ENCODE measurements at regions not wholly inside any gene's neighbourhood (a gene's known extent, or its start where the extent isn't known, plus 50 kb on each side); places are given as distances from the start of the nearest gene placed in this dataset.

DNA sequence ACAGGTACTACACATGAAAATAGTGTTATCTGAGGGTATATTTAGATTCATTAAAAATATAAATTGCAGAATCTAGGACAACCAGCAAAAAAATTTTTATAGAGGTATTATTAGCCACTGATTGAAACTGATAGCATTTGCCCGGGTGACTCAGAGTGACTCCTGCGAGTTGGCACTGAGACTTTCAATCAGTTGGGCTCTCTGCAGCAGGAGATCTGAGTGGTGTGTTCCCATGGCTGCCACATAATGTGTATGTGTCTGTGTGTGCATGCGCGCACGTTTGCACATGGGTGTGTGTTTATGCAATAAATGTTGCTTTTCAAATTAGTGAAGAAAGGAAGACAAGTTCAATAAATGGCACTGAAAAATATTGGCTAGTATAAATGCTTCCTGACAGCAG is 100.1 kb upstream of the MRPS30 start:
- DNase-seq (no peak), FAIRE-seq (no peak)
- Histone ChIP-seq H3K27ac (ENCODE audit: low read depth in 1 of 3, low read length in 2 of 3) (no peak overlapping the region), H3K4me3 (ENCODE audit: low read depth in 1 of 3, low read length in 3 of 3) (no peak overlapping the region), H3K9me3 (ENCODE audit: control insufficient read depth in 2 of 2, insufficient read depth in 1 of 2, low read depth in 1 of 2, low read length in 1 of 2) (no peaks in the 10 kb centered on the region), H3K4me1 (ENCODE audit: control insufficient read depth in 3 of 3, insufficient read depth in 2 of 3, low read depth in 1 of 3, low read length in 2 of 3) (no peaks in the 10 kb centered on the region), H3K36me3 (ENCODE audit: control insufficient read depth in 3 of 3, insufficient read depth in 2 of 3, low read depth in 1 of 3, low read length in 3 of 3) (no peaks in the 10 kb centered on the region), H3K27me3 (ENCODE audit: control insufficient read depth in 3 of 3, insufficient read depth in 3 of 3, low read length in 3 of 3) (no peaks in the 10 kb centered on the region)
- WGBS, 3 donors, result 81 to 87% (median 82%) methylated on average over 5 of the region's 5 CpGs

DNA sequence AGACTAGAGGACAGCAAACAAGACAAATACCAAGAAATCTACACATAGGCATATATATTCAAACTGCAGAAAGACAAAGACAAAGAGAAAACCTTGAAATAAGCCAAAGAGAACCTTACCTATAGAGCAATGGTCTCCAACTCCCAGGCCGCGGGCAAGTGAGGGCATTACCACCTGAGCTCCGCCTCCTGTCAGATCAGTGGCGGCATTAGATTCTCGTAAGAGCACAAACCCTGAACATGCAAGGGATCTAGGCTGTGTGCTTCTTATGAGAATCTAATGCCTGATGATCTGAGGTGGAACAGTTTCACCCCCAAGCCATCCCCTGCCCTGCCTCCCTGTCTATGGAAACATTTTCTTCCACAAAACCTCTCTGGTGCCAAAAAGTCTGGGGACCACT is 101.0 kb upstream of the MRPS30 start:
- no peak overlapping the region for H3K4me3 ChIP-seq (ENCODE audit: low read depth in 1 of 3, low read length in 3 of 3)
- no peaks in the 10 kb centered on the region for H3K36me3 ChIP-seq (ENCODE audit: control insufficient read depth in 3 of 3, insufficient read depth in 2 of 3, low read depth in 1 of 3, low read length in 3 of 3)
- no peaks in the 10 kb centered on the region for H3K4me1 ChIP-seq (ENCODE audit: control insufficient read depth in 3 of 3, insufficient read depth in 2 of 3, low read depth in 1 of 3, low read length in 2 of 3)
- 91 to 96% (median 93%) methylated on average over 5 of the region's 5 CpGs for WGBS, 3 donors
- FAIRE-seq, result no peak
- DNase-seq, result no peak
- no peaks in the 10 kb centered on the region for H3K9me3 ChIP-seq (ENCODE audit: control insufficient read depth in 2 of 2, insufficient read depth in 1 of 2, low read depth in 1 of 2, low read length in 1 of 2)
- no peaks in the 10 kb centered on the region for H3K27me3 ChIP-seq (ENCODE audit: control insufficient read depth in 3 of 3, insufficient read depth in 3 of 3, low read length in 3 of 3)
- no peak overlapping the region for H3K27ac ChIP-seq (ENCODE audit: low read depth in 1 of 3, low read length in 2 of 3)

DNA sequence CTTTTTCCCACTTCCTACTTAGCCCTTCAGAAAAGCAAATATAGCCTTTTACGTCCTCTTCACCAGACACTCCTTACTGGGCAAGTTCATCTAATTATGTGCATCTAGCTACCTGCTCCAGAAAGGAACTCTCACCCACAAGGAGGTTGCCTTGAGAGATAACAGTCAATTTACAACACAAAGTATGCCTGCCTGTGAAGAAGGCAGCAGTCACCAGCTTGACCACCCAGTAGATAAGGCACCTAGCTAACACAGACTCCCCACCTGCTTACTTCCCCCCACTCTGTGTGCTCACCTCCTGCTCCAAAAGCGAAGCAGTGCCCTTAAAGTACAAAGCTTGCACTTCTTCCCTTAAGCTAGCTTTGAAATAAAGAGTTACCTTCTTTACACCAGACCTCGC is 111.7 kb upstream of the MRPS30 start:
- 50 to 56% (median 55%) methylated on average over 3 of the region's 3 CpGs for WGBS, 3 donors
- Histone ChIP-seq H3K4me3 (ENCODE audit: low read depth in 1 of 3, low read length in 3 of 3) (no peak overlapping the region), H3K4me1 (ENCODE audit: control insufficient read depth in 3 of 3, insufficient read depth in 2 of 3, low read depth in 1 of 3, low read length in 2 of 3) (no peaks in the 10 kb centered on the region), H3K27ac (ENCODE audit: low read depth in 1 of 3, low read length in 2 of 3) (no peak overlapping the region), H3K9me3 (ENCODE audit: control insufficient read depth in 2 of 2, insufficient read depth in 1 of 2, low read depth in 1 of 2, low read length in 1 of 2) (no peaks in the 10 kb centered on the region), H3K36me3 (ENCODE audit: control insufficient read depth in 3 of 3, insufficient read depth in 2 of 3, low read depth in 1 of 3, low read length in 3 of 3) (no peaks in the 10 kb centered on the region), H3K27me3 (ENCODE audit: control insufficient read depth in 3 of 3, insufficient read depth in 3 of 3, low read length in 3 of 3) (no peaks in the 10 kb centered on the region)
- FAIRE-seq (no peak), DNase-seq (no peak)

DNA sequence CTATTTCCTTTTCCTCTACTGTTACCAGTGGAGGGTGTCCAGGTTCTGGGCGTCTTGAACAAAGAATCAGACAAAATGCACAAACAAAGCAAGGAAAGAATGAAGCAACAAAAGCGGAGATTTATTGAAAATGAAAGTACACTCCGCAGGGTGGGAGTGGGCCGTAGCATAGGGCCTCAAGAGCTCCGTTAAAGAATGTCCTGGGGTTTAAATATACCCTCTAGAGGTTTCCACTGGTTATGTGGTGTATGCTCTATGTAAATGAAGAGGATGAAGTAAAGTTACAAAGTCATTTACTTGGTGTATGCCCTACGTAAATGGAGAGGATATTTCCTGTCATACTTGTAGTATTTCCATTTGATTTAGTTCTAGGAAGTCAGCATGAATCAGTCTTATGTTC is 113.5 kb upstream of the MRPS30 start:
- no peak for FAIRE-seq
- no peaks in the 10 kb centered on the region for H3K27me3 ChIP-seq (ENCODE audit: control insufficient read depth in 3 of 3, insufficient read depth in 3 of 3, low read length in 3 of 3)
- no peak for DNase-seq
- no peak overlapping the region for H3K4me3 ChIP-seq (ENCODE audit: low read depth in 1 of 3, low read length in 3 of 3)
- no peaks in the 10 kb centered on the region for H3K36me3 ChIP-seq (ENCODE audit: control insufficient read depth in 3 of 3, insufficient read depth in 2 of 3, low read depth in 1 of 3, low read length in 3 of 3)
- 82 to 88% (median 83%) methylated on average over 6 of the region's 6 CpGs for WGBS, 3 donors
- no peaks in the 10 kb centered on the region for H3K9me3 ChIP-seq (ENCODE audit: control insufficient read depth in 2 of 2, insufficient read depth in 1 of 2, low read depth in 1 of 2, low read length in 1 of 2)
- no peaks in the 10 kb centered on the region for H3K4me1 ChIP-seq (ENCODE audit: control insufficient read depth in 3 of 3, insufficient read depth in 2 of 3, low read depth in 1 of 3, low read length in 2 of 3)
- H3K27ac ChIP-seq (ENCODE audit: low read depth in 1 of 3, low read length in 2 of 3), result no peak overlapping the region

DNA sequence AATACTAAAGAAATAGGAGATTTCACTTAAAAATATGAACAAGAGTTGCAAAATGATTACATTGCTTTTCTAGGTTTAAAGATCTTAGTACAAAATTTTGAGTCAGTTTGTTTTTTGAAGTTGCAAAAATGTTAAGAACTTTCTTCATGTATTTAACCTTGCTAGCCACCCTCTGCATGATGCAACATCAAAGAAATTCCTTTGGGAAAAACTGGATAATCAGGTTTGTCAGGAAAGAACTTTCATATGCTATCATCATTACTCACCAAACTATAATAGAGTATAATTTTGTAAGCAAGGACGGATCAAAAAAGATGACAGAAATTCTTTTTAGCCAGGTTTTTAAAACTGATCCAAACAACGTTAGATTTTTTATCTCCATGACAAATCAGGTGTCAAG is 116.9 kb upstream of the MRPS30 start:
- DNase-seq, result no peak
- no peaks in the 10 kb centered on the region for H3K4me1 ChIP-seq (ENCODE audit: control insufficient read depth in 3 of 3, insufficient read depth in 2 of 3, low read depth in 1 of 3, low read length in 2 of 3)
- H3K4me3 ChIP-seq (ENCODE audit: low read depth in 1 of 3, low read length in 3 of 3), result no peak overlapping the region
- no peak for FAIRE-seq
- no peak overlapping the region for H3K27ac ChIP-seq (ENCODE audit: low read depth in 1 of 3, low read length in 2 of 3)
- 70 to 82% (median 73%) methylated on average over 2 of the region's 2 CpGs for WGBS, 3 donors
- H3K27me3 ChIP-seq (ENCODE audit: control insufficient read depth in 3 of 3, insufficient read depth in 3 of 3, low read length in 3 of 3), result no peaks in the 10 kb centered on the region
- H3K9me3 ChIP-seq (ENCODE audit: control insufficient read depth in 2 of 2, insufficient read depth in 1 of 2, low read depth in 1 of 2, low read length in 1 of 2), result no peaks in the 10 kb centered on the region
- H3K36me3 ChIP-seq (ENCODE audit: control insufficient read depth in 3 of 3, insufficient read depth in 2 of 3, low read depth in 1 of 3, low read length in 3 of 3), result no peaks in the 10 kb centered on the region

DNA sequence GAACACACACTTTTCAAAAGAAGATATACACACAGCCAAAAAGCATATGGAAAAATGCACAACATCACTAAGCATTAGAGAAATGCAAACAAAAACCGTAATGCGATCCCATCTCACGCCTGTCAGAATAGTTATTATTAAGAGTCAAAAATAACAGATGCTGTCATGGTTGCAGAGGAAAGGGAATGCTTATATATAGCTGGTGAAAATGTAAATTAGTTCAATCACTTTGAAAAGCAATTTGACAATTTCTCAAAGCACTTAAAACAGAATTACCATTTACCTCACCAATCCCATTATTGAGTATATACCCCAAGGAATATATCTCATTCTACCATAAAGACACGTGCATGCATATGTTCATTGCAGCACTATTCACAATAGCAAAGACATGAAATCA is 126.8 kb upstream of the MRPS30 start:
- 83 to 90% (median 85%) methylated on average over 4 of the region's 4 CpGs for WGBS, 3 donors
- H3K4me3 ChIP-seq (ENCODE audit: low read depth in 1 of 3, low read length in 3 of 3), result no peak overlapping the region
- H3K4me1 ChIP-seq (ENCODE audit: control insufficient read depth in 3 of 3, insufficient read depth in 2 of 3, low read depth in 1 of 3, low read length in 2 of 3), result no peaks in the 10 kb centered on the region
- no peak for DNase-seq
- H3K27me3 ChIP-seq (ENCODE audit: control insufficient read depth in 3 of 3, insufficient read depth in 3 of 3, low read length in 3 of 3), result no peaks in the 10 kb centered on the region
- no peaks in the 10 kb centered on the region for H3K36me3 ChIP-seq (ENCODE audit: control insufficient read depth in 3 of 3, insufficient read depth in 2 of 3, low read depth in 1 of 3, low read length in 3 of 3)
- FAIRE-seq, result no peak
- no peaks in the 10 kb centered on the region for H3K9me3 ChIP-seq (ENCODE audit: control insufficient read depth in 2 of 2, insufficient read depth in 1 of 2, low read depth in 1 of 2, low read length in 1 of 2)
- no peak overlapping the region for H3K27ac ChIP-seq (ENCODE audit: low read depth in 1 of 3, low read length in 2 of 3)

DNA sequence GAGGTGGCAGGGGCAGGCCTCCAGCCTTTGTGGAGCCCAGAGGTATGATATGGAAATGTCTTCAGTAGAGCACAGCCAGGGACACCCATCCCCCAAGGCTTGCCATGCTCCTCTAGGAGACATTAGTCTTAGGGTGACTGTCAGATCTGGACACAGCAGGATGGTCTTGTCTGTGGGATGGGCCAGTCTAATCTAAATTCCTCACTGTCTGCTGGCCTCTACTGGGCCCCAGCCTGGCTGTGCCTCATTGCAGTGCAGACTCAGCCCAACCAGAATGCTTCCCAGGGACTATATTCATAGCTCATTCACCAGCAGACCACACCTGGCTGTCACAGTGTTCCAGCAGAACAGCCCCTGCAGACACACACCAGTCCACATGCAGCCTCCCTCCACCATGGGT is 129.5 kb upstream of the MRPS30 start:
- no peak overlapping the region for H3K27ac ChIP-seq (ENCODE audit: low read depth in 1 of 3, low read length in 2 of 3)
- FAIRE-seq (no peak), DNase-seq (no peak)
- no peaks in the 10 kb centered on the region for H3K9me3 ChIP-seq (ENCODE audit: control insufficient read depth in 2 of 2, insufficient read depth in 1 of 2, low read depth in 1 of 2, low read length in 1 of 2)
- no peaks in the 10 kb centered on the region for H3K36me3 ChIP-seq (ENCODE audit: control insufficient read depth in 3 of 3, insufficient read depth in 2 of 3, low read depth in 1 of 3, low read length in 3 of 3)
- H3K4me3 ChIP-seq (ENCODE audit: low read depth in 1 of 3, low read length in 3 of 3), result no peak overlapping the region
- H3K27me3 ChIP-seq (ENCODE audit: control insufficient read depth in 3 of 3, insufficient read depth in 3 of 3, low read length in 3 of 3), result no peaks in the 10 kb centered on the region
- no peaks in the 10 kb centered on the region for H3K4me1 ChIP-seq (ENCODE audit: control insufficient read depth in 3 of 3, insufficient read depth in 2 of 3, low read depth in 1 of 3, low read length in 2 of 3)

DNA sequence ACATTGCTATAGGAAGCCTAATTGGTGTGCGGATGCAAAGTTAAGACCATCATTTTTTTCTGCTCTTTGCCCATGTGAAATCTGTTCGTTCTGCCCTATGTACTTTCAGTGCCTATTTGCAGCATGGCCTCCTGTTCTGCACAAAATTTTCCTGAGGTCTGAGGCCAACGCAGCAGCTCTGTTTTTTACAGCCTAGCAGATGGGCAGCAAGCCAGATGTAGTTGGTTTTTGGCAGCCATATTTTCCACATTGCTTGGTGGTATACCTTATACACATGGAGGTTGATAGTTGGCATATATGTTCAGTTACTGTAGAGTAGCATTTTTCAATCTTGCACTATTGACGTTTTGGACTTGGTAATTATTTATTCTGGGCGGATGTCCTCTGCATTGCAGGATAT is 133.5 kb upstream of the MRPS30 start:
- DNase-seq, result no peak
- H3K9me3 ChIP-seq (ENCODE audit: control insufficient read depth in 2 of 2, insufficient read depth in 1 of 2, low read depth in 1 of 2, low read length in 1 of 2), result no peaks in the 10 kb centered on the region
- WGBS, 3 donors, result 75 to 81% (median 76%) methylated on average over 5 of the region's 5 CpGs
- H3K4me3 ChIP-seq (ENCODE audit: low read depth in 1 of 3, low read length in 3 of 3), result no peak overlapping the region
- FAIRE-seq, result no peak
- no peak overlapping the region for H3K27ac ChIP-seq (ENCODE audit: low read depth in 1 of 3, low read length in 2 of 3)
- H3K36me3 ChIP-seq (ENCODE audit: control insufficient read depth in 3 of 3, insufficient read depth in 2 of 3, low read depth in 1 of 3, low read length in 3 of 3), result no peaks in the 10 kb centered on the region
- H3K27me3 ChIP-seq (ENCODE audit: control insufficient read depth in 3 of 3, insufficient read depth in 3 of 3, low read length in 3 of 3), result no peaks in the 10 kb centered on the region
- H3K4me1 ChIP-seq (ENCODE audit: control insufficient read depth in 3 of 3, insufficient read depth in 2 of 3, low read depth in 1 of 3, low read length in 2 of 3), result no peaks in the 10 kb centered on the region

DNA sequence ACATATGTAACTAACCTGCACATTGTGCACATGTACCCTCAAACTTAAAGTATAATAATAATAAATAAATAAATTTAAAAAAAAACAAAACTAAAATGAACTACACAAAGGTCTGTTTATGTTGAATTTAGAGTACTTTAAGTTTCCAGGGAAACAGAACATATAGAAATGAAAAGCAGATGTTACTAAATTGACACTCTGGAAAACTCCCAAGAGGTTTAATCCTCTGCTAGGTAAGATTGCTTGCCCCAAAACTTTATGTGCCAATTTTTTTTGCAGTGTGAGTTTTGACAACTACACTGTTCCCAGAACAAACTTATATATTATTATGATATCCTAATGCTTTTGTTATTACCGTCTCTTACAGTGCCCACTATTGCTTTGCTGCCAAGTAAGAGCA is 134.3 kb upstream of the MRPS30 start:
- WGBS, 3 donors, result 83 to 90% (median 90%) methylated on average over 1 of the region's 1 CpG
- no peak overlapping the region for H3K4me3 ChIP-seq (ENCODE audit: low read depth in 1 of 3, low read length in 3 of 3)
- no peaks in the 10 kb centered on the region for H3K36me3 ChIP-seq (ENCODE audit: control insufficient read depth in 3 of 3, insufficient read depth in 2 of 3, low read depth in 1 of 3, low read length in 3 of 3)
- H3K9me3 ChIP-seq (ENCODE audit: control insufficient read depth in 2 of 2, insufficient read depth in 1 of 2, low read depth in 1 of 2, low read length in 1 of 2), result no peaks in the 10 kb centered on the region
- no peaks in the 10 kb centered on the region for H3K4me1 ChIP-seq (ENCODE audit: control insufficient read depth in 3 of 3, insufficient read depth in 2 of 3, low read depth in 1 of 3, low read length in 2 of 3)
- no peak for FAIRE-seq
- no peak for DNase-seq
- H3K27ac ChIP-seq (ENCODE audit: low read depth in 1 of 3, low read length in 2 of 3), result no peak overlapping the region
- no peaks in the 10 kb centered on the region for H3K27me3 ChIP-seq (ENCODE audit: control insufficient read depth in 3 of 3, insufficient read depth in 3 of 3, low read length in 3 of 3)
